Frontal cortex (tissue), 3 donors: ENCODE measurements at regions not wholly inside any gene's neighbourhood (a gene's known extent, or its start where the extent isn't known, plus 50 kb on each side); places are given as distances from the start of the nearest gene placed in this dataset.
"Not testable (repeated sequence)": the region's sequence is repeated elsewhere in the genome, so short reads cannot be mapped to it uniquely, and the experiment has no call there.

ENCODE experiments used
- DNase-seq, 2 donors: peaks; one replicate each; pipeline ENCODE4 v3.0.0; 2012; ENCODE audit warnings: low spot score in 2 of 2
- FAIRE-seq: peaks from 2 replicates; lab custom pipeline; 2012; peaks lifted over from hg19 to GRCh38; lab: Jason Lieb, UNC
- donor health status: control.
- donor health status: control.
- donor health status: control.

DNA sequence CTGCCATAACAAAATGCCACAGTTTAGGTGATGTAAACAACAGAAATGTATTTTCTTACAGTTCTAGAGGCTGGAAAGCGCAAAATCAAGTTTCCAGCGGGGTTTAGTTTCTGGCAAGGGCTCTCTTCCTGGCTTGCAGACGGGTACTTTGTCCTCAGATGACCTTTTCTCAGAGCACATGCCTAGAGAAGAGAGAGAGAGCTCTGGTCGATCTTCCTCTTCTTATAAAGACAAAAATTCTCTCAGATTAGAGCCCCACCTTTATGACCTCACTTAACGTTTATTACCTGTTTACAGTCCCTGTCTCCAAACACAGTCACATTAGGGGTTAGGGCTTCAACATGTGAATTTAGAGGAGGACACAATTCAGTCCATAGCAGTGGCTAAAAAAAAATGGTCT lies 119.7 kb downstream of the CETN3 start:
- FAIRE-seq (no peak), DNase-seq (no peak)

DNA sequence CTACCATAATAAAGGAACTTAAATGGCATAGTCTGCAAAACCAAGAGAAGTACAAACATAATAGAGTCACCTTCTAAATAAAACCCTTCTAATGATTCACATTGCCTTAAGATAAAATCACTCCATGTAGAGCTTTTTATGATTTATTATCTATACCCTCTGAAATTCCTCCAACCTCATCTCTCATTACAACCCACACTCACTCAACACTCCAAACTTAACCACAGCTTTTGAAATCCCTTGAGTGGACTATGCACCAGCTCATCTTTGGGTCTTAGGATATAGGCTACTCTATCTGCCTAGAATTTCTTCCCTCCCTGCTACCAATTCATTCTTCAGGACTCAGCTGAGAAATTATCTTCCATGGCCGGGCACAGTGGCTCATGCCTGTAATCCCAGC lies 122.5 kb downstream of the CETN3 start:
- FAIRE-seq (no peak), DNase-seq (no peak)

- no peak for FAIRE-seq
Observed at GRCh38 chr5:90285581-90285980, 124.0 kb downstream of the CETN3 start.

DNA sequence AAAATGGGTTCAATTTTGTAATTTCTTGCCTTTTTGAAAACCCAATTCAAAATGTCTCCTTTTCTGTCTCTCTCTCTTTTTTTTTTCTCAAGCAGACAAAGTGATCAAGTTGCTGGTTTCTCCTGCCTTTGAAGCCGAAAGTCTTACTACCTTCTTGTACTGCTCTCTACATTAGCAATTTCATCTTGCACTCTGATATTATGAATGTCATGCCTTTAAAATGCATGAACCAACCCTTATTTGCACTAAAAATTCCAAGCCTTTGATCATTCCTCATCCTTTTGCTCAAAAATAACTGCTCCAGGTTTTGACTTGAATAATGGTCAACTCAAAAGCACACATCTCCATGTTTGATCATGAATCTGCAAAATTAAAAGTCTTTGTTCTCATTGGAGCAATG lies 125.2 kb downstream of the CETN3 start:
- DNase-seq (no peak), FAIRE-seq (no peak)

More at GRCh38 chr5:90285581-90285980, 124.0 kb downstream of the CETN3 start:
- DNase-seq = no peak

DNA sequence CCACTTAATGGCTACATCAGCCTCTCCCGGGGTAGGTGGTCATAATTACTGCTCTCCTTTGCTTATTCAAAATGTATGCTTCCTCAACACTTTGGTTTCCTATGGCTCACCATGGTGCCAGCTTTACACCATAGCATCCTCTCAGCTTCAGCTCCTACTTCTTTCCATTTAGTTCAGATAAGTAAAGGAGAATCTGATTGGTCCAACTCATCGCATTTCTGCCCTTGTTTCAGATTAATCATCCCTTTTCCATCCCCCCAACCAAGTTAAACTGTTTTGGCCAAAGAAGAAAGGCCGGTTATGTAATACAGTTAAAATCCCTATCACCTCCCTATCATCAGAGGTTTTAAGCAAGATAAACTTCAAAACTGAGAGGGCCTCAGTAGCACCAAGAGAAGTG lies 130.5 kb downstream of the CETN3 start:
- DNase-seq = no peak
- no peak for FAIRE-seq

DNA sequence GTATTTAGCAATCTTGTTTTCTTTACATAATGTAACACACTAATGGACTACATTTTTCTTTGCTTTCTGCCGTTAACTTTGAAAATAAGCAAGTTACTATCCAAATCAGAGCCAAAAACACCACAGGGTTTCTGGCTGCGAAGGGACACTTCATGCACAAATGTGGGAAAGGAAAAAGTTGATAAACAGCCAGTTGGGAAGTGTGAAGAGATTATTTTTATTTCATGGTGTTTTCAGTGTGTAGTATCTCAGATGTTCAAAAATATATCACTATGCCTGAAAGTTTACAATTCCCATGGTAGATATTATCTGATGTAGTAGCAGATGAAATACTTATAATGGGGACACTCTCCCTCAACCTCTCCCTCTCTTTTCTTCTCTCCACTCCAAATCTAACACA lies 135.3 kb downstream of the CETN3 start:
- DNase-seq (no peak), FAIRE-seq (no peak)

GRCh38 chr5:90267646-90268045 lies 141.9 kb downstream of the CETN3 start:
- DNase-seq = no peak
- FAIRE-seq = no peak

GRCh38 chr5:90265545-90265857 lies 144.1 kb downstream of the CETN3 start:
- no peak for FAIRE-seq

DNA sequence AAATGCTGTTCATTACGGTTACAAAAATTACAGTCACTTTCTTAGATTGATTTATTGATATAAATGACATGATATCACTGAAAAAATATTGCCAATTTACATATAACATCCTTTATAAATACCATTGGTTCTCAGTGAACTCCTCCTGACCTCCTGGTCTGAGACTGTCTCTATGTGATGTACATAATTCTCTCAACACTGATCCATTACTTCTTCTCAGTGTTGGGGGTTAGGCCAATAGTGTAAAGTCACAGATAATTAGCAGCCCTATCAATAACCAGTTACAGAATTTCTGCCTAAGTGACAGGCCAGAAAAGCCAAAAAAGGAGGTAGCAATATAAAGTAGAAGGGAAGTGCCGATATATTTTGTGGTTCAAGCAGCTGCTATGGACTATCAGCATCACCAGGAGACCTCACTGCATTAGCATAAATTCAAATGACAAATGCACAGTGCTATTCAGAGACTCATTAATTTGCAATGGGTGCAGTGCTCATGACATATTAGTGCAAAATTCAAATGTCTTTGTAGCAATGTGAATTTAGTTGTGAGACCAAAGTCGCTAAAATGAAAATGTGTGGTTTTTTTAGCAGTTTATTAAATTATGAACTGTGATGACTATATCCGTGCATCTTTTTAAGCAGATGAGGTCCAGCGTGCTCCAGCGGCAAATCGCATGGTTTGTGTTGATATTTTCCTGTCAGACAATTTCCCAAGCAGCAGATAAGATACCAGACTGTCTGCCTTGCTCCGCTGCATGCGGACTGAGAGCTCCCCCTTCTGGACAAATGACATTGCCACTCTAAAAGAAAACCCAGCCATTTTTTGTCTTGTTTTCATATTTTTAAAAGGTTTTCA lies 144.6 kb downstream of the CETN3 start:
- peak; percentile 24 for FAIRE-seq
- peak; percentile 0 to 9 for DNase-seq

More at GRCh38 chr5:90265545-90265857, 144.1 kb downstream of the CETN3 start:
- DNase-seq = no peak

GRCh38 chr5:90263102-90263820 lies 146.3 kb downstream of the CETN3 start:
- no peak for FAIRE-seq
- no peak for DNase-seq

DNA sequence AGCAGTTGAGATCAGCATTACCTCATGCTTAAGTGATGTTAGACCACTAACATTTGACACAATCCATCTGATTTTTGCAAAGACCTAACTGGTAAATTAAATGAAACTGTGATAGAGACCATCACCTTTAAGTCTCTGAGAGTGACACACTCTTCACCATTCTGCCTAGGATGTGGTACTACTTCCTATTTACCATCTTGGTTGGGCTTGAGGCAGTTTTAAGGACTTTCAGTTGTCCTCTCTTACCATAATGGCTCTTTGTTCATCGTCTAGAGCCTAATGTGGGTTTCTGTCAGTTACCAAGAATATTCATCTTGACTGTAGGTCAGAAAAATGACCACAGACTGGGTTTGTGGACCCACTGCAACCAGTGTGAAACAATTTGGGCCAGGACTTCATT lies 158.1 kb downstream of the CETN3 start:
- DNase-seq (no peak), FAIRE-seq (no peak)

DNA sequence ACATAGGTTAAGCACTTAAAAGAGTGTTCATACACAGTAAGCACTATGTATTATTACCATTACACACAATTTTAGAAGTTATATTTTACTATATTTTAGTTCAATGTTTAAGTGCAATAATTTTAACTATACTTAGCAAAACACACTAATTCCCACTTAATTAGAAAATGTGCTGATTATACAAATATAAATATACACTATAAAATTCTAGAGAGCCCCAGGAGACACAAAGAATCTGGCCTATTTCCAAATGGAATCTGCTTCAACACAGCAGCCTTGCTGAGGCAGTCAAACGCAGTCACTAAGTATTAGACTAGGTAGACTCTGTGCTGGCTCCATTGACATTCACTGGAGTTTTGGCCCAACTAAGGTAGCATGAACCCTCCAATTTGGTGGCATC lies 160.9 kb downstream of the CETN3 start:
- FAIRE-seq = no peak
- DNase-seq = no peak

- not testable (repeated sequence) for DNase-seq, FAIRE-seq
Observed at GRCh38 chr5:90243848-90244247, 165.7 kb downstream of the CETN3 start.

DNA sequence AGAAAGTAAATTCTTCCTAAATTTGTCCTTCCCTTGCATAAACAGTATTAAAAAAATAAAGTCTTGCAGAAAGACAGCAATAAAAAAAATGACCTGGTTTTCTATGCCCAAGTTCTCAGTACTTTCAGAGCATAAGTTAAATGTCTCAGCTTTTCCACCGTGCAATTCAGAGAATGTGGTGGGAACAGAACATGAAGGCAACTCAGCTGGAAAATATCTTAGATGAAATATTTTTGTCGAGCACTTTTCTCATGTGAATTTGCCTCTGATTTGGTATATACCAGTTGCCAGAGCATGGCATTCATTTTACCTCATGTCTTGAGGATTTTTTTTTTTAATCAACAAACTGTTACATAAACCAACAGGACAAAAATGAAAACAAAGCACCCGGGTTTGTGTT lies 176.1 kb downstream of the CETN3 start:
- DNase-seq = no peak
- FAIRE-seq = no peak

DNA sequence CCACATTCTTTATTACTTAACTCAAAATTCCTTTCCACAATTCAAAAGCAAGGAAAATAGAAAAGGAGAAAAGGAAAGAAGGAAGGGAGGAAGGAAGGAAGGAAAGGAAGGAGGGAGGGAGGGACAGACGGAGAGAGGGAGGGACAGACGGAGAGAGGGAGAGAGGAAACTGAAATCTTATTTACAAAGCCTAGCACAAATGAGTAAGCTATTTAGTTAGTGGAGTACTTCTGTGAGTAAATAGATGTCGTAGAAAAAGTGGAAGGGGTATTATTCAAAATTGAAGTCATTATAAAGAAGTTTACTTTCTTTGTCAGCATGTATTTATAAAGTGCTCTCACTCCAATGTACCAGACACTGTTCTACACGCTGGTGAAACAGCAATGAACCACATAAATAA lies 177.9 kb downstream of the CETN3 start:
- FAIRE-seq (no peak), DNase-seq (no peak)

DNA sequence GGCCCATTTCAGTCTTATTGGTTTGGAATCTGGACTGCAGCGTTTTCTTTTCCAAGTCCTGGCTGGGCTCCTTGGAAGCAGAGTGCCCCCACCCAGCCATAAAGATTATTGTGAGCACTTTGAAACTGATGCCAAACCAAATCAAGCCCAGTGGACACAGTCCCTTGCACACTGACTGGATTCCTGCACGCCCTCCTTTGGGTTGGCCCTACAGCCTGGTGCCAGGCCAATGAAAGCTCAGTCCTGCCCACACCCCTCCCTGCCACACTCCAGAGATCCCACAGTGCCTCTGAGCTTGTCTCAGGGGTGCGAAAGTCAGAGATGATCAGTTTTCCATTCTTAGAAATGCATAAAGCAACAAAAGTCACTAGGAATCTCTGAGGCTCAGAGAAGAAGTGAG lies 181.9 kb downstream of the CETN3 start:
- FAIRE-seq (no peak), DNase-seq (no peak)

DNA sequence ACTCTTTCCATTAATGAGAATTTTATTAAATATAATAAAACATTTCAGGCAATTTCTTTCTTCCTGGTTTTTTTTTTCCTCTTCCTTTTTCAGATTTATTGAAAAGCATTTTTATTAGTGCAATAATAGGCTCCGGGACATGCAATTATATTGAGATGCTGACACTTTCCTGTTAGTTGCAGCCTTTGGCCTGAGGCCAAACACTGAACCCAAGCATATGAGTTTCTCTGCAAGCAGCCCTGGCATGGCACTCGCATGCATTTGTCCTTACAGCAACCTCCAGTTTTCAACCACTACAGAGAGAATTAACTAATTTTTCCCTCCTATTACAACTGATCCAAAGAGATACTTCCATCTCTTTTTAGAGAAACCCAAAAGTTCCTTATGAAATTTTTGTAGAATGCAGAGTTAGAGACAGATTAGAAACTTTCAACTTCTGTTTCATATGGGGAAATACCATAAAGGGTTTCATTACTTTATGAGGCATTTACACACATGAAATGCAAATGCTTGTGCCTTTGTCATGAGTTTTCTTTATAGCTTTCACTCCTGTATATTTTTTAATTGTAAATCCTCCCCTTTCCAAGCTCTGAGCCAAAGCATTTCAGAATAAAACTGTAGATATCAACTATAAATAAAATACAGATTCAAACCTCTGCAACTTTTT lies 183.0 kb downstream of the CETN3 start:
- no peak for FAIRE-seq
- no peak for DNase-seq

- FAIRE-seq (no peak), DNase-seq (no peak)
Observed at GRCh38 chr5:90224342-90224741, 185.2 kb downstream of the CETN3 start.

DNA sequence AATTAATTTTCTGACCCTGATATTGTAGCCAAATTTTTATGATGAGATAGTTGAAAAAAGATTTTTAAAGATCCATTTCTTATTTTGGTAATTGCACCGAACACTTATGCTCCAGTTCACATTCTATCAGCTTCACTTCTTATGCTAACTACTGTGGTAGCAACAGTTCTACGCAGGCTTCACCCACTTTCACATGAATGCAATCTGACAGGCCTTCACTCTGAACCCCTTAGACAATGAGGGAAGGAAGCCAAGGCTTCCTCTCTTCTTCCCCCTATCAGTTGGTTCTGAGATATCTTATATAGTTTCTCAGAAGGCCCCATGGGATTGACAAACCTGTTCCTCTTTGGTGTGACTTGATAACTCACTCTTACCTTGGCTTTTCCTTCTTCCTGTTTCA lies 185.8 kb downstream of the CETN3 start:
- no peak for DNase-seq

GRCh38 chr5:90221951-90222350 lies 187.6 kb downstream of the CETN3 start:
- DNase-seq (no peak), FAIRE-seq (no peak)

More for the DNA sequence above, 185.8 kb downstream of the CETN3 start:
- FAIRE-seq = no peak

- DNase-seq (no peak), FAIRE-seq (no peak)
Observed at GRCh38 chr5:90220554-90220953, 189.0 kb downstream of the CETN3 start.
